HEK293T (cell line): ENCODE measurements at regions not wholly inside any gene's neighbourhood (a gene's known extent, or its start where the extent isn't known, plus 50 kb on each side); places are given as distances from the start of the nearest gene placed in this dataset.

ENCODE experiments used
- ARNT ChIP-seq: fragments of 450-650 bp; IDR thresholded peaks from 2 replicates; pipeline ENCODE4 v1.6.1; 2017; ENCODE audit warnings: mild to moderate bottlenecking
- BHLHE40 ChIP-seq: fragments of 450-650 bp; IDR thresholded peaks from 2 replicates; pipeline ENCODE4 v1.6.1; 2016; ENCODE audit warnings: mild to moderate bottlenecking, moderate library complexity, borderline replicate concordance
- FOXM1 ChIP-seq: fragments of 450-650 bp; IDR thresholded peaks from 2 replicates; pipeline ENCODE4 v1.6.1; 2017; ENCODE audit warnings: mild to moderate bottlenecking, borderline replicate concordance
- HDGF ChIP-seq: fragments of 450-650 bp; IDR thresholded peaks from 2 replicates; pipeline ENCODE4 v1.6.1; 2017; ENCODE audit warnings: antibody characterized with exemption, borderline replicate concordance
- SP1 ChIP-seq: fragments of 450-650 bp; IDR thresholded peaks from 2 replicates; pipeline ENCODE4 v1.6.1; 2017
- SUZ12 ChIP-seq: fragments of 450-650 bp; IDR thresholded peaks from 2 replicates; pipeline ENCODE4 v1.6.1; 2016; ENCODE audit warnings: mild to moderate bottlenecking
- TARDBP ChIP-seq: fragments of 450-650 bp; IDR thresholded peaks from 2 replicates; pipeline ENCODE4 v1.6.1; 2016
- ZNF384 ChIP-seq: fragments of 450-650 bp; IDR thresholded peaks from 2 replicates; pipeline ENCODE4 v1.6.1; 2016

GRCh38 chr6:95249661-95250060 is 327.7 kb upstream of the MANEA start:
- TF ChIP-seq SP1: no peak
- no peak for TF ChIP-seq ZNF384
- TF ChIP-seq SUZ12: no peak
- TF ChIP-seq FOXM1: no peak
- TF ChIP-seq HDGF: no peak
- TF ChIP-seq ARNT: no peak
- TF ChIP-seq BHLHE40: no peak
- no peak for TF ChIP-seq TARDBP
